ENCODE measurements at regions not wholly inside any gene's neighbourhood (a gene's known extent, or its start where the extent isn't known, plus 50 kb on each side); places are given as distances from the start of the nearest gene placed in this dataset.

DNA sequence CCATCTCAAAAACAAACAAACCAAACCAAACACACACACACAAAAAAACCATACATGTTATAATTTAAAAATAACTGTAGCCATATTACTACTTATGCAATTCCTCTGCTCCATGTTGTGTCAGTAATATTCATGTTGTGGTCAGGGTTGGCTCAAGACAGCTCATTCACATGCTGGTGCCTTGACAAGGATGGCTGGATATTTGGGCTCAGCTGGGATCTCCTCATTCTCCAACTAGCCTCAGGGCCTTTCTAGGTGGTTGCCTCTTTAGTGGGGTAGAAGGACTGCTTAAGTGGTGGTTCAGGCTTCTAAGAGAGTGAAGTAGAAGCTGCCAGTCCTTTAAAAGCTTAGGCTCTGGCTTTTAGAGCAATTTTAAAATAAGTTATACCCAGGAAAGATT, 189.3 kb downstream of the ADRA2A start:
- TF ChIP-seq, protein P1, sequence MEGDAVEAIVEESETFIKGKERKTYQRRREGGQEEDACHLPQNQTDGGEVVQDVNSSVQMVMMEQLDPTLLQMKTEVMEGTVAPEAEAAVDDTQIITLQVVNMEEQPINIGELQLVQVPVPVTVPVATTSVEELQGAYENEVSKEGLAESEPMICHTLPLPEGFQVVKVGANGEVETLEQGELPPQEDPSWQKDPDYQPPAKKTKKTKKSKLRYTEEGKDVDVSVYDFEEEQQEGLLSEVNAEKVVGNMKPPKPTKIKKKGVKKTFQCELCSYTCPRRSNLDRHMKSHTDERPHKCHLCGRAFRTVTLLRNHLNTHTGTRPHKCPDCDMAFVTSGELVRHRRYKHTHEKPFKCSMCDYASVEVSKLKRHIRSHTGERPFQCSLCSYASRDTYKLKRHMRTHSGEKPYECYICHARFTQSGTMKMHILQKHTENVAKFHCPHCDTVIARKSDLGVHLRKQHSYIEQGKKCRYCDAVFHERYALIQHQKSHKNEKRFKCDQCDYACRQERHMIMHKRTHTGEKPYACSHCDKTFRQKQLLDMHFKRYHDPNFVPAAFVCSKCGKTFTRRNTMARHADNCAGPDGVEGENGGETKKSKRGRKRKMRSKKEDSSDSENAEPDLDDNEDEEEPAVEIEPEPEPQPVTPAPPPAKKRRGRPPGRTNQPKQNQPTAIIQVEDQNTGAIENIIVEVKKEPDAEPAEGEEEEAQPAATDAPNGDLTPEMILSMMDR (conservative IDR thresholded peaks at IDR 0.05; ENCODE audit: low read depth in 2 of 2), result no peak
- TF ChIP-seq JUNB (IDR thresholded peaks at IDR 0.05; ENCODE audit: unreplicated experiment), result no peak
- no peak for TF ChIP-seq POLR2AphosphoS5 (IDR thresholded peaks at IDR 0.05; ENCODE audit: low read depth)
- TF ChIP-seq, protein P2, sequence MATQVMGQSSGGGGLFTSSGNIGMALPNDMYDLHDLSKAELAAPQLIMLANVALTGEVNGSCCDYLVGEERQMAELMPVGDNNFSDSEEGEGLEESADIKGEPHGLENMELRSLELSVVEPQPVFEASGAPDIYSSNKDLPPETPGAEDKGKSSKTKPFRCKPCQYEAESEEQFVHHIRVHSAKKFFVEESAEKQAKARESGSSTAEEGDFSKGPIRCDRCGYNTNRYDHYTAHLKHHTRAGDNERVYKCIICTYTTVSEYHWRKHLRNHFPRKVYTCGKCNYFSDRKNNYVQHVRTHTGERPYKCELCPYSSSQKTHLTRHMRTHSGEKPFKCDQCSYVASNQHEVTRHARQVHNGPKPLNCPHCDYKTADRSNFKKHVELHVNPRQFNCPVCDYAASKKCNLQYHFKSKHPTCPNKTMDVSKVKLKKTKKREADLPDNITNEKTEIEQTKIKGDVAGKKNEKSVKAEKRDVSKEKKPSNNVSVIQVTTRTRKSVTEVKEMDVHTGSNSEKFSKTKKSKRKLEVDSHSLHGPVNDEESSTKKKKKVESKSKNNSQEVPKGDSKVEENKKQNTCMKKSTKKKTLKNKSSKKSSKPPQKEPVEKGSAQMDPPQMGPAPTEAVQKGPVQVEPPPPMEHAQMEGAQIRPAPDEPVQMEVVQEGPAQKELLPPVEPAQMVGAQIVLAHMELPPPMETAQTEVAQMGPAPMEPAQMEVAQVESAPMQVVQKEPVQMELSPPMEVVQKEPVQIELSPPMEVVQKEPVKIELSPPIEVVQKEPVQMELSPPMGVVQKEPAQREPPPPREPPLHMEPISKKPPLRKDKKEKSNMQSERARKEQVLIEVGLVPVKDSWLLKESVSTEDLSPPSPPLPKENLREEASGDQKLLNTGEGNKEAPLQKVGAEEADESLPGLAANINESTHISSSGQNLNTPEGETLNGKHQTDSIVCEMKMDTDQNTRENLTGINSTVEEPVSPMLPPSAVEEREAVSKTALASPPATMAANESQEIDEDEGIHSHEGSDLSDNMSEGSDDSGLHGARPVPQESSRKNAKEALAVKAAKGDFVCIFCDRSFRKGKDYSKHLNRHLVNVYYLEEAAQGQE (IDR thresholded peaks at IDR 0.05; ENCODE audit: unreplicated experiment), result no peak
- TF ChIP-seq CREB1 (CRISPR knock-in tag; IDR thresholded peaks at IDR 0.05; ENCODE audit: low read depth), result no peak
- no peak for TF ChIP-seq EZH2 (IDR thresholded peaks at IDR 0.05; ENCODE audit: low read depth, unreplicated experiment)
- TF ChIP-seq EZH2phosphoT487 (IDR thresholded peaks at IDR 0.05; ENCODE audit: unreplicated experiment), result no peak
- no peak for TF ChIP-seq NANOG (IDR thresholded peaks at IDR 0.05; ENCODE audit: borderline replicate concordance)
